Mammary epithelial cell (primary cell): ENCODE measurements at regions not wholly inside any gene's neighbourhood (a gene's known extent, or its start where the extent isn't known, plus 50 kb on each side); places are given as distances from the start of the nearest gene placed in this dataset.

Experiments
- CTCF ChIP-seq, 2 donors: IDR thresholded peaks in 1 of 2; conservative IDR thresholded peaks in 1 of 2; 2 replicates each; pipeline ENCODE4 v1.5.1; 2011 to 2012; ENCODE audit warnings: inconsistent platforms in 2 of 2, low read length in 2 of 2, mild to moderate bottlenecking in 2 of 2, control low read depth in 1 of 2, low read depth in 1 of 2; ENCODE audit not compliant: insufficient read depth in 1 of 2; ENCODE audit errors: extremely low read depth in 1 of 2
- EZH2 ChIP-seq: IDR thresholded peaks from 2 replicates; pipeline ENCODE4 v1.6.1; 2012; ENCODE audit warnings: low read length, inconsistent platforms, borderline replicate concordance

DNA sequence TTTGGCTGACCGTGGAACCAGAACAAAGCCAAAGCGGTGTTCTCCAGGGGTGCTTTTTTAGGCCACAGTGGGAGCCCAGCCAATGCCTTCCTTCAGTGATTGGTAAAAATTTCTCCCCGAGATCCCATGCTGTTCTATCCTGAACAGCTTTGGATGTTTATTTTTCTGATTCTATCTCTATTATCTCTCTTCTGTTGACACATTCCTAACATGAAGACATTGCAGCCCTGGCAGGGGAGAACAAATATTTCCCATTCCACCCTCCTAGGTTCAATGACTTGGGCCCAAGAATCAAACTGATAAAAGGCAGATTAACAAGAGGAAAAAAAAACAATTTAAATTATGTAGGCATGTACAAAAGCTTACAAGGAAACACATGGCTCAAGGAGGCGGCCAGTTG, 162.7 kb downstream of the PFKFB3 start:
- no peak for TF ChIP-seq CTCF (conservative IDR thresholded peaks at IDR 0.05 in 1 of 2, IDR thresholded peaks at IDR 0.05 in 1 of 2; ENCODE audit: extremely low read depth in 1 of 2, insufficient read depth in 1 of 2, low read depth in 1 of 2, low read length in 2 of 2)
- TF ChIP-seq EZH2: no peak
